GM21381 (cell line): ENCODE measurements at regions not wholly inside any gene's neighbourhood (a gene's known extent, or its start where the extent isn't known, plus 50 kb on each side); places are given as distances from the start of the nearest gene placed in this dataset.

Source experiments
- ATAC-seq: cut with Tn5 transposase; IDR thresholded peaks from one replicate; pipeline ENCODE4 v1.9.1; 2021; ENCODE audit warnings: mild to moderate bottlenecking, moderate library complexity; ENCODE audit not compliant: unreplicated experiment

DNA sequence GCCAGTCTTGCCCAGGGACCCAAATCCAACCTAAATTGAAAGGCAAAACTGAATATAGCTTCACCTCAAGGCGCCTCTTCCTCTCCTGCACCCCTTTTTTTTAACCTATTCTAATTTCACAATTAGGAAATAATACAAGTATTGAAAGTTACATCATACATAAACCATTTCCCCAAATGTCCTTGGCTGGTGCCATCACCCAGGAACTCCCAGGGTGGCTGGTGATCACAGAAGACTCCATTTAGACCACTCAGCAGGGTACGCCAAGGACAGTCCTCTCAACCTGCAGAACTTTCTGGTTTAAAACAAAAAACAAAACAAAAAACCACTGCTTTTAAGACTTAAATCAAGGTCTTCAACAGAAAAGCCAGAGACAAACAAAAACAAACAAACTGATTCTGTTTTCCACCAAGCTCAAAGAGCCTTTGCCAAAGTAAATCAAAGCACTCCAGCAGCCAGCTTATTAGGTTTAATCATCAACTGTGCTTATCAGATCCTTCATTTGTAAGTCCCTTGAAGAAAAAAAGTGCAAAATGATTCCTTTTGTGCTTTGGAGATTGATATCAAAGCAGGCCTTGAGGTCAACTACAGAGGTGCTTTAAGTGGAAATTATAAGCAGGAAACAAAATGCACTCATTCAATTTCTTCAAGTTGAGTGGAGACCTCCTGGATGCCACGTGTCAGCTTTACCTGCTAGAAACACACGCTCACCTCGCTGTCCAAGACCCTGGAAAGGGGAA, 113.0 kb downstream of the ETS2 start:
- no peak for ATAC-seq

DNA sequence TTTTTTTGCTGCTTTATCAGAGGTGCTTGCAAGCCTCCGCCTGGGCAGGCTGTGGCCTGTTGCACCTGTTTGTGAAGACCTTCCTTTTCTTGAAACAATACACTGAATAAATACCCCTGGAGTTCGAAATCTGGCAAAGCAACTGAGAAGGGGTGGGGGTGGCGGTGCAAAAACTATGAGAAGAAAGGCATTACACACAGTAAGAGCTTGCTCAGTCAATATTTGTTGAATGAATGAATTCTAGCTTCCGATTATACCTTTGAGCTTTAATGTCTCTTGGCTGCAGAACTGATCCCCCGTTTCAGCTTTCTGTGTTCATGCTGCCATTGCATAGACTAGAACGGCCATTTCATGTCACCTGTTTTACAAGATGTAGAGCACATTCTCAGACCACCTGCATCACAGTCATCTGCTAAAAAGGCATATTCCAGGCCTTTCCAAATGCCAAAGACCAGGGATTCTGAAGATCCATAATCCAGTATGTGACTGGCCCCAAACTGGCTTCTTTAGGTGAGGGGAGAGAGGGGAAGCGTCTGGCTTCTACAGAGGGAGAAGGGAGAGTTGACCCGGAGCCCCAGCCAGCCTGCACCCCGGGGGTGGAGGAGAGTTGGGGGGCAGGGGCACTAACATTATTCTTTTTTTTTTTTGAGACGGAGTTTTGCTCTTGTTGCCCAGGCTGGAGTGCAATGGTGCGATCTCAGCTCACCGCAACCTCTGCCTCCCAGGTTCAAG, 111.5 kb downstream of the ETS2 start:
- no peak for ATAC-seq

DNA sequence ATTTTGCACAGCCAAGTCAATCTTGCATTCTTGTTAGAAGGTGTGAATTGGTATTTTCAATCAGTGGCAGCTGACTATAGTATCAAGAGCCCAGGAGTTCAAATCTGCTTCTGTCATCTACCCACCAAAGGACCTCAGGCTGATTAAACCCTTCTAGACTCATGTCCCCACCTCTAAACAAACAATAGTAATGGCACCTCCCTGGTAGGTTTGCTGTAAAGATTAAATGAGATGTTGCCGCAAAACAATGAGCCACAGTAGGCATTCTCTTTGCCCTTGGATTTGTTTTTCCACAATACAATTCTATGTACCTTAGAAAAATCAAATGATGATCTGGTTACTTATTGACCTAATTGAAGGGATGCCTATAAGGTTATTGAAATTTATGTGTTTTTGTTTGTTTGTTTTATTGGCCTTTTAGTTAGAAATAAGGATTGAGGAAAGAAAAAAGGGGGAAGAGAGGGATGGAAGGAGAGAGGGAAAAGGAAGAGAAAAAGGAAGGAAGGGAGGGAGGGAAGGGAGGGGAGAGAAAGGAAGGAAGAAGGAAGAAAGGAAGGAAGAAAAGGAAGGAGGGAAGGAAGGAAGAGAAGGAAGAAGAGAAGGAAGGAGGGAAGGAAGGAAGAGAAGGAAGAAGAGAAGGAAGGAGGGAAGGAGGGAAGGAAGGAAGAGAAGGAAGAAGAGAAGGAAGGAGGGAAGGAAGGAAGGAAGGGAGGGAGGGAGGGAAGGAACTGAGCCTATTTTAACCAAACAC, 110.7 kb downstream of the ETS2 start:
- no peak for ATAC-seq

DNA sequence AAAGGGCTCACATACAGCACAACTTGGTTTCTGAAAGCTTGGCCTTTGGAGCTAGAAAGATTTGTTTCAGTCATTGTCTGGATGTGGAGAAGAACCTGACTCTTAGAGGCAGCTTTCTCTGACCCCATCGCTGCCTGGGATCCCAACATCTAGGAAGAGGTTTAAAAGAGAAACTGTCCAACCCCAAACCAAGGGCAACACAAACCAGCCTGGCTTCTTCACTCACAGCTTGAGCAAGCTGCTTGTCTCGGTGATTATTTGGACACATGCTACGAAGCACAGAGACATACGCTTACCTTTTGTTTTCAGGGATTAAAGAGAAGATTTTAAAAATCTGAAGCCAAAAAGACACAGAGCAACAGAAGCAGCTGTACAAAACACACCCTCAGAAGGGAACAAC, 109.8 kb downstream of the ETS2 start:
- no peak for ATAC-seq

DNA sequence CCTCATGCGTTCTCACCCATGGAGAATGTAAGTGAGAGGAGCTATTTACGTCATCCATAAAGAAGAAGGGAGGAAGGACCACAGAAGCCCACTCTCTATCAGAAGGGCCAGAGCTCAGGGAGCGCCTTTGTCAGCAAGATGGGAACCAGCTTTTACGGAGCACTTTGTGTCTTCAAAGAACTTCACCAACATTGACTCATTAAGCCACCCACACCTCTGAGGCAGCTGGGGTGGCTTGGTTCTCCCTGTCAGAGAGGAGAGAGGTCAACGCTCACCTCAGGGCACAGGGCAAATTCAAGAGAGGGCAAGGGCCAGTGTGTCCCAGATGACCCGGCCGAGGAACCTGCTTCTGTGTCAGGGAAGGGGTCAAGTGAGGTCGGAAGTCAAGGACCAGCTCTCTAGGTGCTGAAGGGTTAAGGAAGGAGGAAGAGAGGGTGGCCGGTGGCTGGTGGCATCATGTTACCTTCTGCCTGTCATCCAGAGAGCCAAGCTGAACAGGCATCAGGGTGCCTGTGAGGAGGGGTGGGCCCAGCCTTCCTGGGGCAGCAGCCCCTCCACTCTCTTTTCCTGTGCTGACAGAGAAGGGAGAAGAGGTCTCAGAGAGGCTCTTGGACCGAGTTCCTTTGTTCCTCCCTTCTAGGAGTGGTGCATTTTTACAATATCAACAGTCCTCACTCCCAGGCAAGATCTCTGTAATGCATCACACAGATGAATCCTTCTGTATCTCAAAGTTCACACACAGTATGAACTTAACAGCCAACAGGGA, 109.0 kb downstream of the ETS2 start:
- no peak for ATAC-seq

GRCh38 chr21:38913893-38914527, 108.3 kb downstream of the ETS2 start:
- no peak for ATAC-seq

GRCh38 chr21:38913120-38913892, 107.6 kb downstream of the ETS2 start:
- no peak for ATAC-seq

DNA sequence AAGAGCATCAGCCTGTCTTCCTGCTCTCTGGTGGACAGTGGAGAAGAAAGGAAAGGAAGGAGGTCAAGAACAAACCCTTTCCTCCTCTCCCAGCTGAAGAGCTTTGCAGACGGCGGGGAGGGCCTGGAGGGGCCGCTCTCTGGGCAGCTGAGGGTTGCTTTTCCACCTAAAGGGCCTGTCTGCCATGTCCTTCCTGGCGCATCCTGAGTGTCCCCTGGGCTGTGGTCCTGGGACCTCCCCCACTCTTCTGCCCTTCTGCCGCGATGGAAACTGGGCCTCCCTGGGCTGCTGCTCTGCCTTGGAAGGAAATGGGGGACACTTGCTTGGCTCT, 107.0 kb downstream of the ETS2 start:
- ATAC-seq = no peak

DNA sequence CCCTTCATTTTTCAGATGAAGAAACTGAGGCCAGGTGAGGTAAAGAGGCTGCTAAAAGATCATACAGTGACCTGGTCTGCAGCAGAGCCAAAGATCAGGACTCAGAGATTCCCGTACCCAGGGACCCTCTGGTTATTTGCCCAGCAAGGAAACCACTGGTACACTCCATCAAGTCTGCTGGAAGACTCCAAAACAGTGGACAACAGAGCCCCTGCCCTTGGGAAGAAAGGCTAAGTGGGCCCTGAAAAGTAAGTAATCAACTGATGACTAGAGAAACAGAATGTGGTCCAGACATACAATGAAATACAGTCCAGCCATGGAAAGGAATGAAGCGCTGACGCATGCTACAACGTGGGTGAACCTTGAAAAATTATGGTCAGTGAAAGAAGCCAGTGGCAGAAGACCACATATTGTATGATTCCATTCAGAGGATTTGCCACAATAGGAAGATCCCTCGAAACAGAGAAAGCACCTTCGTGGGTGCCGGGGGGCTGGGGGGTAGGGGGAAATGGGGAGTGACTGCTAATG, 106.4 kb downstream of the ETS2 start:
- no peak for ATAC-seq

DNA sequence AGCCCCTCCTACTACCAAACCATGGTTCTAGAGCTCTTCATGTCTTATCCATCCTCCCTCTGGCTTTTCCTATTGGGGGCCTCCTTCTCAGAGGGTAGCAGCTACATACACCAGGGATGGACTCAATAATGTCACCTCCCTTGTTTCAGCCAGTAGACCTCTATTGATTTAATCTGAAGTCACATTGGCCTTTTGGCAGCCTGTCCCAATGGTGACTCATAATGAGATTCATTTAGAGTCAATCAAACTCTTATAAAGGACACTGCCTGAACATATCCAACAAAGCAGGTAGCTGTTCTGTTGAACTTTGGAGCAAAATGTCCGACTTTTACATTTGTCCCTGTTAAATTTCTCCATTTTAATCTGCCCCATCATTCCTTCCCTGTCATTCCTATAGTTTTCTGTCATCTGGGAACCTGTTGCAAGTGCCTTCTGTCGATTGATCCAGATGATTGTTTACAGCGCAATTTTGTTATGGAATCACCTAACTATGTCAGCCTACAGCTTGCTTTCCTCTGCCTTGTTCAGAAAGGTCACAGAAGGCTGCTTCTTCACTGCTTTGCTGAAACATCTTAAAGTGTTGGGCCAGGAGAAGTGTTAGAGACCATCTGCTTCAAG, 105.9 kb downstream of the ETS2 start:
- ATAC-seq = no peak

GRCh38 chr21:38910390-38911067, 104.8 kb downstream of the ETS2 start:
- no peak for ATAC-seq

DNA sequence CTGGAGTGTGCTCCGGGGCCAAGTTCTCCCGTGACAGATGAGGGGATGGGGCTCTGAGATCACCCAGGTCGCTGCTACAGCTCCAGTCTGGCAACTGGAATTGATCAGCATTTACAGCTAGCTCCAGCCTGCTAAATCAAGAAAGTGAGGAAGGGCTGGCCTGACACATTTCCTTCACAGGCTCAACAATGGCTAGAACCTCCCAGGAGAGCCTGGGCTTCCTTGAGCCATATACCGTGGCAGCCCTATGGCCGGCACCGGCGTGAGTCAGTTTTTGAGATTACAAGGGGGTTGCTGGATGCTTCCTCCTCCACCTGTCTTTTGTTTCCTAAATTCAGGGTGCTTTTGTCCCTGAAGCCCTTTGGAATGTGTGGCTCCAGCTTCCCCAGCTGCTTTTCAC, 104.2 kb downstream of the ETS2 start:
- ATAC-seq = no peak

DNA sequence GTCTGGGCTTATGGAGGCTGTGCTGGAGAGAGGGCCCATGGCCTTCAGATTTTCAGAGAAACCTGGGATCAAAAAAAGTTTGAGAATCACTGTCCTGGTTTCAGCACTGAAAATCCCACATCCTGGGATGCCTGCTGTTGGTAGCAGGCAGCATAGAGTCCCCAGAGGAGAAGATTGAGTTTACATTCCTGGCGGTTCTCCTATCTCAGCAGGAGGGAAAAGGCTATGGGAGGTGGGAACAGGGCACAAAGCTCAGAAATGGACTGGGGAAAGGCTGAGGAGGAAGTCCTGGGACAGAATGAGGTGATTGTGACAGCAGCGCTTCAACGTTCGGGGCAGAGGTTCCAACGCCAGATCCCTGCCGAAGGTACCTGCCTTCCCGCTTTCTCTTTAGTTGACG, 103.4 kb downstream of the ETS2 start:
- ATAC-seq = no peak

DNA sequence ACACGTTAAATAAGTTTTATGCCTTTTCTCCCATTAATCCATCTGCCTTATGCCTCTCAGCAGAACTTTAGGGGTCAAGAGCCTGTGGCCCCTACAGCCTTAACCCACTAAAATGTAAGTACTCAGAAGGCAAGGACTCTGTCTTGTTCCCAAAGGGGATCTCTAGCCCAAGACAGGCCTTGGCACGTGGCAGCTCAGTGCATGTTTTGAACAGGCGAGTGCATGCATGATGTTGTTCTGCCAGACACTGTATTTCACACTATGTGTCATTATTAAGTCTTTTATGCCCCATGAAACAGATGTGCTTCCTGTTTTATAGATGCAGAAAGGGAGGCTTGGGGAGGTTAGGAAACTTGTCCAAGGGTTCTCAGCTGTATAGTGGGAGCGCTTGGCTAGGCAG, 102.8 kb downstream of the ETS2 start:
- ATAC-seq = no peak

DNA sequence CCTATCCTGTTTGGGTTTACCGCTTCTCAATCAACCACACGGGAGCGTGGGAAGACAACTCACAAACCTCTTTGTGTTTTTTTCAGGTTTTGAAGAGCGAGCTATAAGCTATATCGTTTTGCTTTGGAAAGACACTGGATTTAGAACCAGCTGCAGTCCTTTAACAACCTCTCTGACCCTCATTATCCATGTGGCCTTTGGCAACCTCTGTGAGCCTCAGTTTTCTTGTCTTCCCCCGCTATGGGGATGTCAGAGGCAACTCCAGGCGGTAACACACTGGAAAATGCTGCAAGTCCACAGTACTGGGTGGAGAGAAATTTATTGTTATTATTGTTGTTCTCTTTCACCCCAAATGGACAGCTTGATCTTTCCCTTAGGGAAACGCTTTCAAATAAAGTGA, 100.0 kb downstream of the ETS2 start:
- ATAC-seq = no peak

- ATAC-seq = no peak
Measured at GRCh38 chr21:38905328-38905727, 99.6 kb downstream of the ETS2 start.

GRCh38 chr21:38903690-38904139, 98.0 kb downstream of the ETS2 start:
- ATAC-seq = no peak

GRCh38 chr21:38902608-38903445, 97.1 kb downstream of the ETS2 start:
- no peak for ATAC-seq
